ENCODE measurements at regions not wholly inside any gene's neighbourhood (a gene's known extent, or its start where the extent isn't known, plus 50 kb on each side); places are given as distances from the start of the nearest gene placed in this dataset.

DNA sequence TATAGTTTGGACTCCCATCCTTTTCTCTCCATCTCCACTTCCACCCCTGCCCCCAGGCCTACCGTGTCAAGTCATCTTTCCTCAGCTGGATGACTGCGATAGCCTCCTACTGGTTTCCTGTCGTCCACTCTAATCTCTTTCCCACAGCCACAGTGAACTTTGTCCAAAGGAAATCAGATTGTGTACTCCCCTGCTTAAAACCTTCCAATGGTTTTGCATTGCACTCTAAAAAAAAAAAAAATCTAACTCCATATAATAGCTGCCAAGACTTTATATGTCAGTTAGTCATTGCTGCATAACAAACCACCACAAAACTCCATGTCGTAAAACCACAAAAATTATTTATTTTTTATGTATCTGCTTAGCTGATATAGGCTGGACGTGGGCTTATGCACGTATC lies 160.2 kb upstream of the CCDC68 start:
- no peak for DNase-seq

- no peak for DNase-seq
These were observed 159.8 kb upstream of the CCDC68 start for GRCh38 chr18:55119016-55119415.

GRCh38 chr18:55116863-55117262 lies 157.6 kb upstream of the CCDC68 start:
- DNase-seq, result no peak

- no peak for DNase-seq
These were observed 156.3 kb upstream of the CCDC68 start for GRCh38 chr18:55115606-55116005.

- no peak for DNase-seq
These were observed 155.6 kb upstream of the CCDC68 start for GRCh38 chr18:55114876-55115275.

DNA sequence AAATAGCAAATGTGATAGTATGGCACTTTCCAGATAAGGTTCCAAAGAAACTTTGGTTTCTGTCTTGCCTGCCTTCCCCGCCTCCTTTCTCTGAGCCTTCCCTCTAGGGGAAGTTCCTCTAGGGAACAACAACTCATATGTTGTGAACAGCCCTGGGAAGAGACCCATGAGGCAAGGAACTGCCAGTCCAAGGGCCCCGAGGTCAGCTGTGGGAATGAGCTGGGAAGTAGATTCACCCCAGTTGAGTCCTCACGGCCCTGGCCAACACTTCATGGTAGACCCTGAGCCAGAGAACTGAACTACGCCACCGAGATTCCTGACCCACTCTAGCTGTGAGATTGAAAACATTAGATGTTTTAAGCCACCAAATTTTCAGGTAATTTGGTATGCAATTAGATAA lies 154.5 kb upstream of the CCDC68 start:
- no peak for DNase-seq

GRCh38 chr18:55111271-55111670 lies 152.0 kb upstream of the CCDC68 start:
- no peak for DNase-seq

- no peak for DNase-seq
These were observed 151.2 kb upstream of the CCDC68 start for GRCh38 chr18:55110436-55110835.

- no peak for DNase-seq
These were observed 150.7 kb upstream of the CCDC68 start for GRCh38 chr18:55109818-55110414.

GRCh38 chr18:55106906-55107305 lies 147.6 kb upstream of the CCDC68 start:
- no peak for DNase-seq

DNA sequence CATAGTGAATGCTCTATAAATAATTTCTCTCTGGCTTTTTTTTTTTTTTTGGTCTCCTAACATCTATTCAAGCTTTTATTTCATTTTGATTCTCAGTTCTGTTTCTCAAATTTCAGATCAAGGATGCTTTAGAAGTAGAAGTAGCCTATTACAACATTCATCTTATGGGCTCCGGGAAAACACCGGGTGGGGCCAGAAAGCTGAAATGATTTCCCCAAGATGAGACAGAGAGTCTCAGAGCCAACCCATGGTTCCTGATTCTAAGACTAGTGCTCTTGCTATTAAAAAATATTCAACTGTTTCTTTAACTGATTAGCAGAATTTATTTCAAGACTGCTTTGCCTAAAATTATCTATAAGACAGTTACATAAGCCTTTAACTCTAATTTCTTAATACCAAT lies 147.2 kb upstream of the CCDC68 start:
- no peak for DNase-seq

DNA sequence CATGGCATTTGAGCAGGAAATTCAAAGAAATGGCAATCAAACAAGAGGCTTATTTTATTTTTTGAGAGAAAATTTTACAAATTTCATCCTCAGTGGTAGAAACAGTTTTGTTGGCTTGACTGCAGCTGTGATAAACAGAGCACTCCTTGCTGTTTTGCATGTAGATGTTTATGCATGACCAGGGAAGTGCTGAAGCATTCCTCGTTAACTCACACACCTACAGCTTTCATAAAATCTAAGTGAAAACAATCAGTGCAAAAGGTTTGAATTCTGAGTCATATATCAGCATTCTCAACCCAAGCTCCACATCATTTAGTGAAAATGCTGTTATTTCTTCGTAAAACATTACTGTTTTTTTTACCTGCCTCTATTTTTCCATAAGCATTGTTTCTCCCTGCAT lies 146.6 kb upstream of the CCDC68 start:
- no peak for DNase-seq

DNA sequence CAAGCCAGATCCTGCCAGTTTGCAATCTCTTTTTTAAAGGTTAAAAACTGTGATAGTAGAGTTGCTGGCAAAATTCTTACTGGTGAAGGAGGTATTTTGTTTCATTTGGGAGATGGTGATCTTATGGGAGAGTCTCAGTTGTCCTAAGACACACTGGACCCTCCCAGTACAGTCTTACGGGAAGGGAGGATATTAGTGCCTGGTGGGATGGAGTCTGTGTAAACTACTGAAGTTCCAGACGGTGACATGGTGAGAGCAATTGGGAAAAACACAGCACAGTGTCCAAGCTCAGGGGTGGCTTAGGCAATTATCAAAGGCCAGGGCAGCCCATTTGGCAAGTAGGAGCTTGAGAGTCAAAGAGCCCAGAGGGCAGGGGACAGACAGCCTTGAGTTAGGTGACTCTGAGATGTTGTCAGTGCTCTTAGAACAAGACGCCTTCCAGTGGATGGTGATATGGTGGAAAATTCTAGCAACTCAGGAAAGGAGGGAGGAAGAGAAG lies 143.7 kb upstream of the CCDC68 start:
- no peak for DNase-seq

GRCh38 chr18:55102501-55102900 lies 143.2 kb upstream of the CCDC68 start:
- no peak for DNase-seq

DNA sequence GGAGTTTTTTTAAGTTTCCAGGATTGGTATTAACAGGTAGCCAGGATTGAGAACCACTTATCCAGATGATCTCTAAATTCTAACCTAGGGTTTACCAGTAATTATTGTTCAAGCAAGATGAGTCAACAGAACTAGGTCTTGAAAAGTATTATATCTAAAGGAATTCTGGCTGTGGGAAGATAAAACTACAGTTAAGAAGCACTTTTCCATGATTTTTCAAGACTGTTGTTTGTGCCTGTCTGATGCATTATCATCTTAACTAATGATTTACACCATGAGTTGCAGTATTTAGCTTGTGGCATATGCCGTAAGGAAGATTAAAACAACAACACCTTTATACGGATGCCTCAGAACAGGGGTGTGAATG lies 142.2 kb upstream of the CCDC68 start:
- DNase-seq, result no peak

GRCh38 chr18:55100817-55101457 lies 141.7 kb upstream of the CCDC68 start:
- DNase-seq, result no peak

DNA sequence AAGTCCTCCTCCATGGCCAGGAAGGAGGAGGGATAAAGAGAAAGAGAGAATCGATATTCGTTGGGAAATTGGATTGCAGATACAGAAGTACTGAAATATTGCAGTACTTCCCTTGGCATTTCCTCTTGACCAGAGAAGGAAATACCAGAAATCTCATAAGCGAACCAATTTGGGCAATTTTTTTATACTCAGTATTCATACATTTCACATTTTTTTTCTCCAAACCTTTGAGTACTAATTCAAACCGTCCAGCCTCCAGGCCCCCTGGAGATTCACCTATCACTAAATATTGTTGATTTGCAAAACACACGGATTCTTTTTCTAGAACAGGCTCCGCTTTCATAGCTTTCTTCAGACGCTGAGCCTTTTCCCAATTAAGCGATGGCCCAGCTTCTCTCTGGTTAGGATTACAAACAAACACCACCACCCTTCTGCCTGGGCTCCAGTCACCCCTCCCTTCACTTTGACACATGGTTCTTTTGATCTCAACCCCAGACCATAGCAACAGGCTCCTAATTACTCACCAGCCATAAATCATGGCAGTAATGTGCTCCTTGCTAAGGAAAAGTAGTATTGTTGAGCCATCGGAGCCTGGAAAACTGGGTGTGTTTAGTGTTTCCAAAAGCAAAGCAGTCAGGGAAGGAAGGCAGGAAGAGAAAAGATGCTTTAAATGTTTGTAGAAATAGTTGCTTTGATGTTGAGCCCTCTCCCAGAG lies 138.4 kb upstream of the CCDC68 start:
- DNase-seq, result peak; percentile 95

DNA sequence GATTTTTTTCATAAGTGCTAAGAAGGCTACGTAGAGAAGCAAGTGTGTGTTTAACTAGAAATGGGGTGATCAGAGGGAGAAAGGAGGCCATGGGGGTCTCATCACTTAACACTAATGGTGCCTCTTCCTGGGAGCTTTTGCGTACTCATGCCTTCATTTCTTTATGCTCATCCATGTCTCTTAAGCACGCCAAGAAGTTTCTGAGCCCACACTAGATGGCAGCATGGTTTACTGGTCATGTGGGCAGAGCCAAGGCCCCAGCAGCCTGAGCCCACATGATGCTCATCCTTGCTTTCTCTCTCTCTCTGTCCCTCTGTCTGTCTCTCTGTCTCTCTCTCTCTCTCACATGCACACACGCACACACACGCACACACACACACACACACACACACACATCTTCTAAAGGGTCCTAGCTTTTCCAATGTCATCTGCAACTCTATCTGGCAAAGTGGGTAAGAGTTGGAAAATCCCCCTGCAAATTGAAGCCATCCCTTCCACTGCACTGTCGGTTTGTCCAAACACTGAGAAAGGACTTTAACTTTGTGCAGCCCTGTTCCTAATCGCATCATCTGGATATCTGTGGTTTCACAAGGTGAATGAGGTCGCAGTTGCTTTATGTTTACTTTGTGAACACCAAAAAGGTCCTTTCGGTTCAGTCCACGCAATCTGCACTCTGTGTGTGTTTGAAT lies 137.1 kb upstream of the CCDC68 start:
- peak; percentile 73 for DNase-seq

- DNase-seq, result no peak
These were observed 136.3 kb upstream of the CCDC68 start for GRCh38 chr18:55095584-55095983.

- no peak for DNase-seq
These were observed 134.5 kb upstream of the CCDC68 start for GRCh38 chr18:55093808-55094207.

DNA sequence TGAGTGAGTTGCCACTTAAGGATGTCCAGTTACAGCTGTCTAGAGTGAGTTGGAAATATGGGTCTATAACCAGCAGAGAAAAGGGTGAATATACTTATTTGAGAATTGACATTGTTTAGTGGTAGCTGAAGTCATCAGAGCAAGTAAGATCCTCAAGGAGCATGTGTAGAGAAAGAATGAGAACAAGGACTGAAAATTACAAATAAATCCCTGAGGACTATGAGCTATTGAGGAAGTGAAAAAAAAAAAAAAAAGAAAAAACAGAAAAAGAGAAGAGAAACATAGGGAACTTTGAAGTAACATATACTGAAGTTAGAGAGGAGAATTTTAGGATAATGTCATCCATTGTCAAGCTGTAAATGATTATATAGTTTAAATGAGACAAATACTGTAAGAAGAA lies 134.0 kb upstream of the CCDC68 start:
- no peak for DNase-seq

DNA sequence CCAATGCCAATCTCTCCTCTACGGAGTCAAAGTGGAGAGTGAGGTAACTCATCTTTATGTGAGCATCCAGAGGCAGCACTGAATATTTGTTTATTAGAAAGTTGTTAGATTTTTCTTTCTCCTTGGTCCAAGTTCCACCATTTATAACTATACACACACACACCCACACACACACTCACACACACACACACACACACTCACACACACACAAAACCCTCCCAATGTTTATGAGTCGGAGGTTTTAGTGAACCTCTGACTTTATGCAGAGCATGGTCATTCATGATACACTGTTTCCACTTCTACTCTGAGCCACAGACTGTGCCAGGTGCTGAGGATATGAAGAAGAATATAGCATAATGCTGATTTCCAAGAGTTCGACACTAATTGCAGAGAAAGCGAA lies 132.9 kb upstream of the CCDC68 start:
- DNase-seq, result no peak

- no peak for DNase-seq
These were observed 131.4 kb upstream of the CCDC68 start for GRCh38 chr18:55090564-55091188.
